ENCODE measurements at regions not wholly inside any gene's neighbourhood (a gene's known extent, or its start where the extent isn't known, plus 50 kb on each side); places are given as distances from the start of the nearest gene placed in this dataset.
A peak's percentile ranks its signal among the peaks of the same experiment; 100 is the strongest.

- H3K9me3 ChIP-seq (ENCODE audit: control insufficient read depth in 2 of 3, insufficient read depth in 1 of 3, low read length in 3 of 3) = no peaks in the 10 kb centered on the region
- no peak for TF ChIP-seq CTCF (IDR thresholded peaks at IDR 0.05; ENCODE audit: borderline replicate concordance, extremely low read depth, insufficient read depth)
- intact Hi-C loops (cut with DNase I) = no loop called here
- H3K36me3 ChIP-seq (ENCODE audit: control insufficient read depth in 2 of 3, insufficient read depth in 3 of 3, low read length in 3 of 3) = no peaks in the 10 kb centered on the region
- no peaks in the 10 kb centered on the region for H3K27me3 ChIP-seq (ENCODE audit: control insufficient read depth, insufficient read depth, low read length)
- FAIRE-seq = no peak
- no peak overlapping the region for H3K9ac ChIP-seq (ENCODE audit: low read length in 3 of 3)
- no peak overlapping the region for H3K27ac ChIP-seq (ENCODE audit: low read depth in 2 of 2, low read length in 2 of 2)
- no peaks in the 10 kb centered on the region for H3K4me1 ChIP-seq (ENCODE audit: control insufficient read depth in 2 of 3, insufficient read depth in 2 of 3, low read depth in 1 of 3, low read length in 3 of 3)
- peak in 1 of 5 donors; percentile 22 for DNase-seq
- no peak overlapping the region for H3K4me3 ChIP-seq (ENCODE audit: low read length in 3 of 3)
Observed at GRCh38 chr4:27101126-27101525, 240.5 kb downstream of the STIM2 start.

GRCh38 chr4:27101561-27101960 is 240.9 kb downstream of the STIM2 start:
- peak in 1 of 5 donors; percentile 14 for DNase-seq
- no peak for TF ChIP-seq CTCF (IDR thresholded peaks at IDR 0.05; ENCODE audit: borderline replicate concordance, extremely low read depth, insufficient read depth)
- intact Hi-C loops (cut with DNase I) = no loop called here
- no peaks in the 10 kb centered on the region for H3K4me1 ChIP-seq (ENCODE audit: control insufficient read depth in 2 of 3, insufficient read depth in 2 of 3, low read depth in 1 of 3, low read length in 3 of 3)
- no peaks in the 10 kb centered on the region for H3K36me3 ChIP-seq (ENCODE audit: control insufficient read depth in 2 of 3, insufficient read depth in 3 of 3, low read length in 3 of 3)
- no peaks in the 10 kb centered on the region for H3K27me3 ChIP-seq (ENCODE audit: control insufficient read depth, insufficient read depth, low read length)
- H3K4me3 ChIP-seq (ENCODE audit: low read length in 3 of 3) = no peak overlapping the region
- no peak overlapping the region for H3K27ac ChIP-seq (ENCODE audit: low read depth in 2 of 2, low read length in 2 of 2)
- no peak overlapping the region for H3K9ac ChIP-seq (ENCODE audit: low read length in 3 of 3)
- no peaks in the 10 kb centered on the region for H3K9me3 ChIP-seq (ENCODE audit: control insufficient read depth in 2 of 3, insufficient read depth in 1 of 3, low read length in 3 of 3)
- FAIRE-seq = no peak

GRCh38 chr4:27111627-27112026 is 251.0 kb downstream of the STIM2 start:
- DNase-seq (no peak), FAIRE-seq (no peak)
- H3K27me3 ChIP-seq (ENCODE audit: control insufficient read depth, insufficient read depth, low read length) = no peaks in the 10 kb centered on the region
- H3K27ac ChIP-seq (ENCODE audit: low read depth in 2 of 2, low read length in 2 of 2) = no peak overlapping the region
- H3K4me3 ChIP-seq (ENCODE audit: low read length in 3 of 3) = no peak overlapping the region
- intact Hi-C loops (cut with DNase I) = no loop called here
- H3K4me1 ChIP-seq (ENCODE audit: control insufficient read depth in 2 of 3, insufficient read depth in 2 of 3, low read depth in 1 of 3, low read length in 3 of 3) = no peaks in the 10 kb centered on the region
- H3K9me3 ChIP-seq (ENCODE audit: control insufficient read depth in 2 of 3, insufficient read depth in 1 of 3, low read length in 3 of 3) = no peaks in the 10 kb centered on the region
- H3K9ac ChIP-seq (ENCODE audit: low read length in 3 of 3) = no peak overlapping the region
- H3K36me3 ChIP-seq (ENCODE audit: control insufficient read depth in 2 of 3, insufficient read depth in 3 of 3, low read length in 3 of 3) = no peaks in the 10 kb centered on the region
- no peak for TF ChIP-seq CTCF (IDR thresholded peaks at IDR 0.05; ENCODE audit: borderline replicate concordance, extremely low read depth, insufficient read depth)

- Histone ChIP-seq H3K4me1 (ENCODE audit: control insufficient read depth in 2 of 3, insufficient read depth in 2 of 3, low read depth in 1 of 3, low read length in 3 of 3) (no peaks in the 10 kb centered on the region), H3K27ac (ENCODE audit: low read depth in 2 of 2, low read length in 2 of 2) (no peak overlapping the region), H3K4me3 (ENCODE audit: low read length in 3 of 3) (no peak overlapping the region), H3K27me3 (ENCODE audit: control insufficient read depth, insufficient read depth, low read length) (no peaks in the 10 kb centered on the region), H3K9me3 (ENCODE audit: control insufficient read depth in 2 of 3, insufficient read depth in 1 of 3, low read length in 3 of 3) (no peaks in the 10 kb centered on the region), H3K36me3 (ENCODE audit: control insufficient read depth in 2 of 3, insufficient read depth in 3 of 3, low read length in 3 of 3) (no peaks in the 10 kb centered on the region), H3K9ac (ENCODE audit: low read length in 3 of 3) (no peak overlapping the region)
- intact Hi-C loops (cut with DNase I) = no loop called here
- DNase-seq = no peak
- no peak for FAIRE-seq
- TF ChIP-seq CTCF (IDR thresholded peaks at IDR 0.05; ENCODE audit: borderline replicate concordance, extremely low read depth, insufficient read depth) = no peak
Observed at GRCh38 chr4:27112587-27112986, 251.9 kb downstream of the STIM2 start.
